GM23338 (cell line): ENCODE measurements at regions not wholly inside any gene's neighbourhood (a gene's known extent, or its start where the extent isn't known, plus 50 kb on each side); places are given as distances from the start of the nearest gene placed in this dataset.

ENCODE experiments used
- ATAC-seq: fragments of 200-7000 bp; cut with Tn5 transposase; 3 replicates; pipeline ENCODE4 v1.9.1; 2020
- DNase-seq: peaks from one replicate; pipeline ENCODE4 v3.0.0-alpha.2; 2015; ENCODE audit warnings: low spot score
- H2AFZ ChIP-seq: fragments of 200-600 bp; sonication (generic); 2 replicates; pipeline ENCODE4 v1.8.0; 2016; ENCODE audit warnings: antibody characterized with exemption, mild to moderate bottlenecking, moderate library complexity
- H3F3A ChIP-seq: fragments of 200-600 bp; sonication (generic); replicated peaks from 2 replicates; pipeline ENCODE4 v1.8.0; 2017; ENCODE audit warnings: antibody characterized with exemption, mixed run types, low read depth
- H3K27ac ChIP-seq: fragments of 200-600 bp; sonication (generic); 2 replicates; pipeline ENCODE4 v1.6.1; 2016; ENCODE audit warnings: low read depth
- H3K27me3 ChIP-seq: fragments of 200-600 bp; sonication (generic); 2 replicates; pipeline ENCODE4 v1.8.0; 2016; ENCODE audit warnings: mild to moderate bottlenecking, mixed run types, moderate library complexity; ENCODE audit not compliant: insufficient read depth
- H3K36me3 ChIP-seq: fragments of 200-600 bp; sonication (generic); 2 replicates; pipeline ENCODE4 v1.8.0; 2016; ENCODE audit warnings: mild to moderate bottlenecking; ENCODE audit not compliant: insufficient read depth
- H3K4me1 ChIP-seq: fragments of 200-600 bp; sonication (generic); 2 replicates; pipeline ENCODE4 v1.8.0; 2016; ENCODE audit warnings: mild to moderate bottlenecking, moderate library complexity; ENCODE audit not compliant: insufficient read depth
- H3K4me2 ChIP-seq: fragments of 200-600 bp; sonication (generic); 2 replicates; pipeline ENCODE4 v1.7.1; 2017; ENCODE audit warnings: mixed run types
- H3K4me3 ChIP-seq: fragments of 200-600 bp; sonication (generic); 2 replicates; pipeline ENCODE4 v1.6.1; 2016; ENCODE audit warnings: mixed run types
- H3K79me2 ChIP-seq: fragments of 200-600 bp; sonication (generic); replicated peaks from 2 replicates; pipeline ENCODE4 v1.8.0; 2017; ENCODE audit warnings: mild to moderate bottlenecking; ENCODE audit not compliant: insufficient read depth
- H3K9me2 ChIP-seq: fragments of 200-600 bp; sonication (generic); 2 replicates; pipeline ENCODE4 v1.8.0; 2017; ENCODE audit not compliant: insufficient read depth
- H4K20me1 ChIP-seq: fragments of 200-600 bp; sonication (generic); replicated peaks from 2 replicates; pipeline ENCODE4 v1.8.0; 2017; ENCODE audit warnings: mild to moderate bottlenecking; ENCODE audit not compliant: insufficient read depth
- H3K27ac Mint-ChIP-seq: 2 replicates; pipeline ENCODE4 v1.8.0; 2020; ENCODE audit warnings: inconsistent platforms, mild to moderate bottlenecking, moderate library complexity, mixed read lengths
- H3K27me3 Mint-ChIP-seq: 3 replicates; pipeline ENCODE4 v1.8.0; 2022; ENCODE audit warnings: low read depth, mild to moderate bottlenecking, moderate library complexity, mixed read lengths, inconsistent platforms; ENCODE audit not compliant: insufficient read depth, poor library complexity
- H3K36me3 Mint-ChIP-seq: 3 replicates; pipeline ENCODE4 v1.8.0; 2021; ENCODE audit warnings: low read depth, mild to moderate bottlenecking, inconsistent platforms, moderate library complexity, mixed read lengths
- H3K4me1 Mint-ChIP-seq: 3 replicates; pipeline ENCODE4 v1.8.0; 2020; ENCODE audit warnings: mild to moderate bottlenecking, inconsistent platforms, mixed read lengths
- H3K4me3 Mint-ChIP-seq: 3 replicates; pipeline ENCODE4 v1.8.0; 2021; ENCODE audit warnings: moderate library complexity, mild to moderate bottlenecking, inconsistent platforms, mixed read lengths
- H3K9me3 Mint-ChIP-seq: 3 replicates; pipeline ENCODE4 v1.8.0; 2020; ENCODE audit warnings: moderate library complexity, mild to moderate bottlenecking, inconsistent platforms, mixed read lengths
- CREB1 ChIP-seq: fragments of 250-450 bp; sonication (Bioruptor Pico); IDR thresholded peaks from 2 replicates; pipeline ENCODE4 v1.5.0; 2020; ENCODE audit warnings: low read depth, mild to moderate bottlenecking, moderate library complexity
- EZH2 ChIP-seq: fragments of 200-600 bp; sonication (generic); IDR thresholded peaks from one replicate; pipeline ENCODE4 v1.8.0; 2017; ENCODE audit warnings: antibody characterized with exemption, mild to moderate bottlenecking, low read depth; ENCODE audit not compliant: unreplicated experiment
- EZH2phosphoT487 ChIP-seq: fragments of 200-600 bp; sonication (generic); IDR thresholded peaks from one replicate; pipeline ENCODE4 v1.8.1; 2018; ENCODE audit warnings: antibody characterized with exemption; ENCODE audit not compliant: unreplicated experiment
- JUNB ChIP-seq: IDR thresholded peaks from one replicate; pipeline ENCODE4 v1.6.1; 2016; ENCODE audit warnings: antibody characterized with exemption; ENCODE audit not compliant: unreplicated experiment
- POLR2AphosphoS5 ChIP-seq: IDR thresholded peaks from 2 replicates; pipeline ENCODE4 v1.6.1; 2016; ENCODE audit warnings: antibody characterized with exemption, low read depth
- STAT1 ChIP-seq: IDR thresholded peaks from one replicate; pipeline ENCODE4 v1.6.1; 2016; ENCODE audit warnings: antibody characterized with exemption; ENCODE audit not compliant: unreplicated experiment
- ZNF114 ChIP-seq: fragments of 250-450 bp; sonication (Bioruptor Pico); IDR thresholded peaks from 2 replicates; pipeline ENCODE4 v1.5.0; 2020; ENCODE audit warnings: mild to moderate bottlenecking, moderate library complexity
- ZNF331 ChIP-seq: fragments of 250-450 bp; sonication (Bioruptor Pico); IDR thresholded peaks from 2 replicates; pipeline ENCODE4 v1.5.0; 2020; ENCODE audit warnings: low read depth, mild to moderate bottlenecking, moderate library complexity
- ZNF462 ChIP-seq: fragments of 250-450 bp; sonication (Bioruptor Pico); IDR thresholded peaks from 2 replicates; pipeline ENCODE4 v1.5.0; 2020; ENCODE audit warnings: mild to moderate bottlenecking, moderate library complexity

GRCh38 chr20:24761220-24762065 is 187.6 kb upstream of the CST7 start (continued):
- TF ChIP-seq ZNF462 (CRISPR knock-in tag) (no peak), STAT1 (no peak), EZH2phosphoT487 (no peak), CREB1 (no peak)

- no peak for DNase-seq
- TF ChIP-seq EZH2, result no peak
- TF ChIP-seq ZNF331 (CRISPR knock-in tag), result no peak
- TF ChIP-seq ZNF114, result no peak
- no peak for TF ChIP-seq POLR2AphosphoS5
- TF ChIP-seq ZNF462 (CRISPR knock-in tag), result no peak
- no peak for TF ChIP-seq JUNB
- TF ChIP-seq EZH2phosphoT487, result no peak
- no peak for TF ChIP-seq STAT1
- no peak for TF ChIP-seq CREB1
Observed at GRCh38 chr20:24762371-24762770, 186.7 kb upstream of the CST7 start.

More at GRCh38 chr20:24762371-24762770, 186.7 kb upstream of the CST7 start:
- Histone ChIP-seq H3K27me3 (no peaks in the 10 kb centered on the region), H3K4me3 (no peak overlapping the region), H3F3A (no peaks in the 10 kb centered on the region), H3K27ac (no peak overlapping the region), H3K36me3 (no peaks in the 10 kb centered on the region), H3K9me2 (no peaks in the 10 kb centered on the region), H4K20me1 (no peaks in the 10 kb centered on the region), H3K4me1 (no peaks in the 10 kb centered on the region), H3K79me2 (no peaks in the 10 kb centered on the region), H3K4me2 (no peak overlapping the region), H2AFZ (no peak overlapping the region)
- no peak for ATAC-seq
- H3K9me3 Mint-ChIP-seq, result peaks cover 10% of the 10 kb centered on the region; the same call in 1 of the 3 replicates
- no peaks in the 10 kb centered on the region for H3K4me1 Mint-ChIP-seq
- no peak overlapping the region for H3K27ac Mint-ChIP-seq
- H3K4me3 Mint-ChIP-seq, result no peak overlapping the region
- no peaks in the 10 kb centered on the region for H3K36me3 Mint-ChIP-seq
- H3K27me3 Mint-ChIP-seq, result peaks cover 2% of the 10 kb centered on the region
